Spleen (tissue), 7 donors: ENCODE measurements at regions not wholly inside any gene's neighbourhood (a gene's known extent, or its start where the extent isn't known, plus 50 kb on each side); places are given as distances from the start of the nearest gene placed in this dataset.

ENCODE experiments used
- POLR2A ChIP-seq, 3 donors: fragments of 450-650 bp; IDR thresholded peaks; one replicate each; pipeline ENCODE4 v1.5.1; 2017; ENCODE audit warnings: antibody characterized with exemption in 3 of 3, mild to moderate bottlenecking in 1 of 3
- POLR2AphosphoS5 ChIP-seq, 3 donors: sonication (generic); formaldehyde crosslinking; IDR thresholded peaks; one replicate each; pipeline ENCODE4 v1.5.1; 2017; ENCODE audit warnings: antibody characterized with exemption in 3 of 3
- TF ChIP-seq, protein P1 (sequence below), 11 experiments: fragments of 200-600 bp in 7 of 11; fragments of 450-650 bp in 4 of 11; sonication (generic) in 4 of 11; IDR thresholded peaks in 8 of 11; conservative IDR thresholded peaks in 3 of 11; 1 replicate in 7 of 11; 2 replicates in 4 of 11; pipeline versions ENCODE4 v1.4.0 to v1.8.0; 2016 to 2021; ENCODE audit warnings: antibody characterized with exemption in 11 of 11, inconsistent platforms in 4 of 11, mild to moderate bottlenecking in 1 of 11
- donor health status: DM: no; HTN: no; CAD: no; lungs with moderate emphysema.
- donor health status: DM: no; HTN: no; CAD: no.
- donor health status: DM: no; HTN: no; CAD: no.

DNA sequence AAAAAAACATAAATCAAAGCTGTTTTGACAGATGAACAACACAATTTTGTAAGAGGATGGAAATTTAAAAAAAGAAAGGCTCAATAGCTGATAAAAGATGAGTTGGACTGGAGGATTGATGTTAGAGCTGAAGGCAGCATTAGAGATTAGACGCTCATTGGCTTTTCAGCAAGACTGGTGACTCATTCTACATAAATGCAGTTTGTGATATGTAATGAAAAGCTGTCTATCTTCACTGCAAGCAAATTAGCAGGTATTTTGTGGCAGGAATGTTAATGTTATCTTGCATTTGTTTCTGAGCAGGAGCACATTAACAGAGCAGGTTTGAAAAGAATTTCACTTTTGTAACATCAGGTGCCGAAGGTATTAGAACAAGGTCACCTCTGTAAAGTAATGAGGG, 442.7 kb upstream of the NOVA1 start:
- TF ChIP-seq, protein P1, sequence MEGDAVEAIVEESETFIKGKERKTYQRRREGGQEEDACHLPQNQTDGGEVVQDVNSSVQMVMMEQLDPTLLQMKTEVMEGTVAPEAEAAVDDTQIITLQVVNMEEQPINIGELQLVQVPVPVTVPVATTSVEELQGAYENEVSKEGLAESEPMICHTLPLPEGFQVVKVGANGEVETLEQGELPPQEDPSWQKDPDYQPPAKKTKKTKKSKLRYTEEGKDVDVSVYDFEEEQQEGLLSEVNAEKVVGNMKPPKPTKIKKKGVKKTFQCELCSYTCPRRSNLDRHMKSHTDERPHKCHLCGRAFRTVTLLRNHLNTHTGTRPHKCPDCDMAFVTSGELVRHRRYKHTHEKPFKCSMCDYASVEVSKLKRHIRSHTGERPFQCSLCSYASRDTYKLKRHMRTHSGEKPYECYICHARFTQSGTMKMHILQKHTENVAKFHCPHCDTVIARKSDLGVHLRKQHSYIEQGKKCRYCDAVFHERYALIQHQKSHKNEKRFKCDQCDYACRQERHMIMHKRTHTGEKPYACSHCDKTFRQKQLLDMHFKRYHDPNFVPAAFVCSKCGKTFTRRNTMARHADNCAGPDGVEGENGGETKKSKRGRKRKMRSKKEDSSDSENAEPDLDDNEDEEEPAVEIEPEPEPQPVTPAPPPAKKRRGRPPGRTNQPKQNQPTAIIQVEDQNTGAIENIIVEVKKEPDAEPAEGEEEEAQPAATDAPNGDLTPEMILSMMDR (IDR thresholded peaks at IDR 0.05 in 8 of 11, conservative IDR thresholded peaks at IDR 0.05 in 3 of 11): no peak
- no peak for TF ChIP-seq POLR2A (IDR thresholded peaks at IDR 0.05)
- TF ChIP-seq POLR2AphosphoS5 (IDR thresholded peaks at IDR 0.05): no peak
